Astrocyte (in vitro differentiated cells and primary cell): ENCODE measurements at regions not wholly inside any gene's neighbourhood (a gene's known extent, or its start where the extent isn't known, plus 50 kb on each side); places are given as distances from the start of the nearest gene placed in this dataset.

ENCODE experiments used
- CTCF ChIP-seq: IDR thresholded peaks from 2 replicates; pipeline ENCODE4 v1.5.1; 2011; ENCODE audit warnings: low read depth, mild to moderate bottlenecking, inconsistent platforms, low read length, moderate library complexity; ENCODE audit not compliant: insufficient read depth
- EZH2 ChIP-seq: IDR thresholded peaks from 2 replicates; pipeline ENCODE4 v1.6.1; 2012; ENCODE audit warnings: mild to moderate bottlenecking, low read length, inconsistent platforms; ENCODE audit not compliant: insufficient read depth

DNA sequence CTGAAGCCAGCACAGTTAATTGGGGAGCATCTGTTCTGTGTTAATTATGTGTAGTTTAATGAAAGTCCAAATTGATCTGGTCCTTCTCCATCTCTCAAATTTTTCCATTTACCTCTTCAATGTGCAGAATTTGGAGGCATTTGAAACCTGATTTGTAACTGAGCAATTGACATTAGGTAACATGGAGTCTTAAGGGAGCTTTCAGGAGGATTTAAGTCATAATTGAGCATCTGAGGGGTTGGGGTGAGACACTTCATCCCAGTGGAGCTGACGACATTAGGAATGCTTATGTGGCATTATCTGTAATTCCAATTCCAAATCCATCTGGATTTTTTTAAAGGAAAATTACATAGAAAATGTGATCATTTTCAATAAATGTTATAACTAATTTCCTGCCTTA, 1015.9 kb downstream of the TLE1 start:
- TF ChIP-seq EZH2: no peak
- TF ChIP-seq CTCF: no peak
